ENCODE measurements at regions not wholly inside any gene's neighbourhood (a gene's known extent, or its start where the extent isn't known, plus 50 kb on each side); places are given as distances from the start of the nearest gene placed in this dataset.
"Not testable (repeated sequence)": the region's sequence is repeated elsewhere in the genome, so short reads cannot be mapped to it uniquely, and the experiment has no call there.

- FAIRE-seq; DNase-seq (ENCODE audit: insufficient read length, low spot score): not testable (repeated sequence)
Observed at GRCh38 chr1:29795965-29796364, 559.6 kb downstream of the PTPRU start.

- FAIRE-seq (no peak), DNase-seq (ENCODE audit: insufficient read length, low spot score) (no peak)
Observed at GRCh38 chr1:29793653-29794348, 557.5 kb downstream of the PTPRU start.

GRCh38 chr1:29793101-29793546, 556.8 kb downstream of the PTPRU start:
- FAIRE-seq, result no peak
- DNase-seq (ENCODE audit: insufficient read length, low spot score), result peak; percentile 61

GRCh38 chr1:29789910-29790247, 553.6 kb downstream of the PTPRU start:
- DNase-seq (ENCODE audit: insufficient read length, low spot score) (no peak), FAIRE-seq (no peak)

- no peak for FAIRE-seq
- DNase-seq (ENCODE audit: insufficient read length, low spot score), result no peak
Observed at GRCh38 chr1:29789221-29789909, 553.0 kb downstream of the PTPRU start.

- DNase-seq (ENCODE audit: insufficient read length, low spot score) (no peak), FAIRE-seq (no peak)
Observed at GRCh38 chr1:29786791-29787732, 550.7 kb downstream of the PTPRU start.

GRCh38 chr1:29786195-29786594, 549.9 kb downstream of the PTPRU start:
- FAIRE-seq (no peak), DNase-seq (ENCODE audit: insufficient read length, low spot score) (no peak)

- FAIRE-seq (no peak), DNase-seq (ENCODE audit: insufficient read length, low spot score) (no peak)
Observed at GRCh38 chr1:29785554-29785953, 549.2 kb downstream of the PTPRU start.

- DNase-seq (ENCODE audit: insufficient read length, low spot score) (no peak), FAIRE-seq (no peak)
Observed at GRCh38 chr1:29785137-29785527, 548.8 kb downstream of the PTPRU start.

GRCh38 chr1:29784276-29785136, 548.2 kb downstream of the PTPRU start:
- no peak for FAIRE-seq
- DNase-seq (ENCODE audit: insufficient read length, low spot score), result no peak

GRCh38 chr1:29783508-29784275, 547.4 kb downstream of the PTPRU start:
- FAIRE-seq, result no peak
- no peak for DNase-seq (ENCODE audit: insufficient read length, low spot score)

GRCh38 chr1:29782846-29783507, 546.7 kb downstream of the PTPRU start:
- FAIRE-seq (no peak), DNase-seq (ENCODE audit: insufficient read length, low spot score) (no peak)

- DNase-seq (ENCODE audit: insufficient read length, low spot score) (no peak), FAIRE-seq (no peak)
Observed at GRCh38 chr1:29779146-29779545, 542.8 kb downstream of the PTPRU start.

- DNase-seq (ENCODE audit: insufficient read length, low spot score), result no peak
- no peak for FAIRE-seq
Observed at GRCh38 chr1:29777522-29777921, 541.2 kb downstream of the PTPRU start.

- no peak for FAIRE-seq
- DNase-seq (ENCODE audit: insufficient read length, low spot score), result no peak
Observed at GRCh38 chr1:29774355-29774754, 538.0 kb downstream of the PTPRU start.

GRCh38 chr1:29772584-29773100, 536.3 kb downstream of the PTPRU start:
- FAIRE-seq, result no peak

GRCh38 chr1:29767769-29768425, 531.6 kb downstream of the PTPRU start:
- FAIRE-seq (no peak), DNase-seq (ENCODE audit: insufficient read length, low spot score) (no peak)

More at GRCh38 chr1:29772584-29773100, 536.3 kb downstream of the PTPRU start:
- no peak for DNase-seq (ENCODE audit: insufficient read length, low spot score)

GRCh38 chr1:29767088-29767685, 530.9 kb downstream of the PTPRU start:
- FAIRE-seq (no peak), DNase-seq (ENCODE audit: insufficient read length, low spot score) (no peak)
